GM19372 (cell line): ENCODE measurements at regions not wholly inside any gene's neighbourhood (a gene's known extent, or its start where the extent isn't known, plus 50 kb on each side); places are given as distances from the start of the nearest gene placed in this dataset.
"Not testable (repeated sequence)": the region's sequence is repeated elsewhere in the genome, so short reads cannot be mapped to it uniquely, and the experiment has no call there.

Source experiments
- ATAC-seq: cut with Tn5 transposase; IDR thresholded peaks from one replicate; pipeline ENCODE4 v1.9.1; 2021; ENCODE audit warnings: mild to moderate bottlenecking, low read depth, moderate library complexity; ENCODE audit not compliant: unreplicated experiment

DNA sequence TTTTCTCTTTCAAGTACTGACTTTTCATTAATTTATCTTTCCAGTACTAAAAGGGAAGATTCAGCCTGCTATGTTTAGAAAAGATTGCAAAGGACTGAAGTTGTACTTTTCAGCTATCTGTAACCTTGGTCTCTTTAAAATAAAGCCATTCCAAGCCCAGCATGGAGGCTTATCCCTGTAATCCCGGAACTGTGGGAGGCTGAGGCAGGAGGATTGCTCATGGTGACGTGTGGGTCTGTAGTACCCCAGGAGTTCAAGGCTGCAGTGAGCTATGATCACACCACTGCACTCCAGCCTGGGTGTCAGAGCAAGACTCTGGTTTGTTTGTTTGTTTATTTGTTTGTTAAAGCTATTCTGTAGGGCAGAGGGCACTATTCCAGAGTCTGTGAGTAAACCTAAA lies 50.6 kb upstream of the TMEM170B start:
- ATAC-seq: no peak

GRCh38 chr6:11486486-11486885 lies 51.1 kb upstream of the TMEM170B start:
- no peak for ATAC-seq

DNA sequence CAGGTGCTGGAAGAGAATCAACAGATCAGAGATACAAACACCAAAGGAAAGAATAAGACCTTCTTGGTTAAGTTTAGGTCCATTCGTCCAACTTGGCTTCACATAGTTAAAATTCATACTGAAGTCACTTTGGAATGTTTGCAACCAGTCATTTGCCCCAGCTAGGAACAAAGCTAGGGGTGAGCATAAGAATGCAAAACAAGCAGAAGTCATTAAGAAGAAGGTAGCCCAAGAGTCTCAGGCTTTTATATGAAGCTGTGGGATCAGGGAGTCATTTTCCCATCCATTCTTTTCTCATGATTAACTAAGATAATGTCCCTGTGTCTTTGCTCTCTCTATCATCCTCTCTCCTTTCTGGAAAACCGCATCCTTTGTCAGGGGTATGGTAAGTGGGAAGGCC lies 51.5 kb upstream of the TMEM170B start:
- no peak for ATAC-seq

- ATAC-seq: no peak
These were observed 52.3 kb upstream of the TMEM170B start for GRCh38 chr6:11485271-11485670.

DNA sequence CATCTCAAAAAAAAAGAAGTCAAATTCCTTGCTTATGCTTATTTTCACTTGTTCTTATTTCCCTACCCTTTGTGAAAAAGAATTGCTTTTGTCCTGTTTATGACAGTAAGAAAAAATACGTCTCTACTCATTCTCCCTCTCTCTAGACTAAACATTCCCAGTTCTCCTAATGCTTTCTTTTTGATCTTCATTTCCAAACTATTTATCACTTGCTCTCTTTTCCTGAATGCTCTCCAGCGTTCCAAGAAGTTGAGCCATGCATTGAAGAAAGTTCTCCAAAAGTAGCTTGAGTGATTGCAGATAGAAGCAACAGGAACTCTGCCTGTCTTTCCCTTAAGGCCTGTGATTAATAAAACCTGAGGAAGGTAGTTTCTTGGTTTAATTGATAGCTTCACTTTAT lies 53.1 kb upstream of the TMEM170B start:
- no peak for ATAC-seq

DNA sequence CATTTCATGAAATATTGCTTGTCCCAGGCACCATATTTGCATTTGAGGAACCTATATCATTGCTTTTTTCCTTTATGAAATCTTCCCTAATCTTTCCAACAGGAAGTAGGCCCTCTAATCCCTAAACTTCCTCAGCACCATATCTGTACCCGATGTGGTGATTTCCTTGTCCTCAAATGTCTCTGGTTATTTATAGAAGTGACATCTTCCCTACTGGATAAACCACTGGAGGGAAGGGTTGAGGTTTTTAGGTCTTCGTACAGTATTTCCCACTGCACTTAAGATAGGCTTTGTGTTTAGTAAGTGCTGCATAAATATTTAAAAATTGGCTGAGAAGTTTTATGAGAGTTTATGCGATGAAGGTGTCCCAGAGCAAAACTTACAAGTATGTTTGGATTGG lies 54.9 kb upstream of the TMEM170B start:
- ATAC-seq: no peak

- no peak for ATAC-seq
These were observed 57.0 kb upstream of the TMEM170B start for GRCh38 chr6:11480541-11480940.

DNA sequence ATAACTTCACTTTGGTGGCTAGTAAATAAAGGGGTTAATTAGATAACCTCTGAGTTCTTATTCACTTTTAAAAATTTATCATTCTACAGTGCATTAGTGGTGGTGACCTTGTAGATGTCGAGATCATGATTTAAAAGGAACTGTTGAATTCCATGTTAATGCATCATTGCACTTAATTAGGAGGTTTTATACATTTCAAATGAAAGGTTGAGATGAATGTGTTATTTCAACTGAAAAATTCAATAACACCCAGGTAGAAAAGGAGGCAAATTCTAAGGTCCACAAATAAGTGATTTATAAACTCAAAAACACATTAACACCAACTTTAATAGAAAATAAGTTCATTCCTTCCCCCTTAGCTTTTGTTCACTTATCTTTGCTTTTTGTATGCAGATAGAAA lies 58.3 kb upstream of the TMEM170B start:
- no peak for ATAC-seq

- ATAC-seq: no peak
These were observed 59.0 kb upstream of the TMEM170B start for GRCh38 chr6:11478586-11478985.

DNA sequence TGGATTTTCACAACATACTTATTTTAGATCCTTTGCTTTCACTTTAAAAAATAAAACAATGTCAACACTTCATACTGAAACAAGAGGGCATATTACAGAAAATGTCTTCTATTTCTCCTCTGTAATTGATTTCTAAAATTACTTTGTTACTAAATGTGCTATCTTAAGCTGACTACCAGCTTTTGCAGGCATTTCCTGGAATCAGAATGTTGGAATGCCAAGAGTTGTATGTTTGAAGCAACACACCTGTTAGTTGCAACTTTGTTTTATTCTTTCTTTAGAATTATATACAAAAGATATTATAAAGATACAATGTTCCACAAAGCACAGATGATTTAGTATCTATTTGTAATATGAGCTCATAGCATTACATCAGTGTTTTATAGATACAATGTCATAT lies 62.5 kb upstream of the TMEM170B start:
- ATAC-seq: no peak

GRCh38 chr6:11473008-11473740 lies 64.4 kb upstream of the TMEM170B start:
- no peak for ATAC-seq

GRCh38 chr6:11471261-11471660 lies 66.3 kb upstream of the TMEM170B start:
- ATAC-seq: no peak

DNA sequence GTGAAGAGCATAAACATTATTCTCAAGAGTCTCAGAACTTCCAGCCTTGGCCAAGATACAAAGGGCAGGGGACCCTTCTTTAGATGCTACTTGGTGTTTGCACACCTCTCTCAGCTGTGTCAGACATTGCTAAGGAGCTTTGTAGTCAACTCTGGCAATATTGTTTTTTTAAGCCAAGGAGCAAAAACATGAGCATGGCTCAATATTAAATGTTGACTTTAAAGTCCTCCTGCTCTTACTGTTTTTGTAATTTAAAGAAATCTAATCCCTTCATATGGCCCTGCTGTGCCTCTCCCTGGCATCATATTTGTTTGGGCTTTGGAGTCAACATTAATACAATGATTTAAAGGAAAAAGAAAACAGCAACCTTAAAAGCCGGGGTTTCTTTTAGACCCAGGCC lies 67.9 kb upstream of the TMEM170B start:
- no peak for ATAC-seq

GRCh38 chr6:11468271-11468670 lies 69.3 kb upstream of the TMEM170B start:
- not testable (repeated sequence) for ATAC-seq

- ATAC-seq: peak; percentile 57
These were observed 70.2 kb upstream of the TMEM170B start for GRCh38 chr6:11467364-11467763.

GRCh38 chr6:11463398-11463780 lies 74.2 kb upstream of the TMEM170B start:
- ATAC-seq: no peak

GRCh38 chr6:11462742-11463397 lies 74.7 kb upstream of the TMEM170B start:
- ATAC-seq: no peak

GRCh38 chr6:11460837-11461661 lies 76.5 kb upstream of the TMEM170B start:
- ATAC-seq: peak; percentile 75

DNA sequence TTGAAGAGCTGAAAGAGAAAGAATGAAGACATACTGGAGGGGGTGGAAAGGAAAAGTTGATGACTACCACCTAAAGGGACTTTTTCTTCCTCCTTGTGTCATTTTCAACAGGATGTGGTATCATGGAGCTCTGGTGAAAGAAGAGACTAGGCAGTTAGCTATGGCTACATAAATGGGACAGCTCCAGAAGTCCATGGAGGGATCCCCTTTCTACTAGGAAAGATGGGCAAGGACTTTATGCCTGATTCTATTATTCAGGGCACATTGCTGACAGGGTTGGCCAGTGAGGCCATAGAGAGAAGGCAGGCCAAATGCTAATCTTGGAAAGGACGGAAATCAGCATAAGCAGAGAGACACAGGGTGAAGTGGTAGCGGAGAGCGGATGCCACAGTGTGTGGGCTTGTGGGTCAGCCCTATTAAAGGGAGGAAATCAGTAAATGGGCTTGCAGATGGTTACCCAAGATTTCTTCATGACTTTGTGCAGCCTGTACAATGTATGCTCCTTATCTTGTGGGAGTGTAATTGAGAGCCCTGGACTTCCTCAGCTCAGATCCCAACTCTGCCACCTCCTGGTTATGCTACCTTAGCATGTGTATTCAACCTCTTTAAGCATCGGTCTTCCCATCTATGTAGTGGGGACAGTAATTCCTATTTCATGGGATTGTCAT lies 77.4 kb upstream of the TMEM170B start:
- ATAC-seq: peak; percentile 36

DNA sequence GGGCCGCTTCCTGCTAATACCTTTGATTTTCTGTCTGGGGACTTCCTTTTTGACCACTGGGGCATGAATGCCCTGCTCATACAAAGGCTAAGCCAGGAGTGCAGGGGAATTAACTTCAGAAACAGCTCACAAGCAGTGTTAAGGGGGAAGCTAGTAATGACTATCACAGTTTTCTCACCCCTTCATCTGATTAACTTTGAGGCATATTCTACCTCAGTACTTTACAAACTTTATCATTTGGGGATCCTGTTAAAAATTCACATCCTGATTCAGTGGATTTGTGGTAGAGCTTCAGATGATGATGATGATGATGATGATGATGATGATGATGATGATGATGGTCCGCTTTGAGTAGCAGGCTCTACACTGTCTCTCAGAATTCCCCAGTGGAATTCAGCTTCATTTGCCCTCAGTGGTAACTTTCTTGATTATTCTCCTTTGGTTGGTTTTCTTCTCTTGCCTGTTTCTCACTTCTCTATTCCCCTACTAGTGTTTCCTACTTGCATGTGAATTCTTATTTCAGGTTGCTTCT lies 78.4 kb upstream of the TMEM170B start:
- ATAC-seq: peak; percentile 44

GRCh38 chr6:11458509-11458908 lies 79.0 kb upstream of the TMEM170B start:
- no peak for ATAC-seq
